ENCODE measurements at regions not wholly inside any gene's neighbourhood (a gene's known extent, or its start where the extent isn't known, plus 50 kb on each side); places are given as distances from the start of the nearest gene placed in this dataset.

- TF ChIP-seq, protein P1, sequence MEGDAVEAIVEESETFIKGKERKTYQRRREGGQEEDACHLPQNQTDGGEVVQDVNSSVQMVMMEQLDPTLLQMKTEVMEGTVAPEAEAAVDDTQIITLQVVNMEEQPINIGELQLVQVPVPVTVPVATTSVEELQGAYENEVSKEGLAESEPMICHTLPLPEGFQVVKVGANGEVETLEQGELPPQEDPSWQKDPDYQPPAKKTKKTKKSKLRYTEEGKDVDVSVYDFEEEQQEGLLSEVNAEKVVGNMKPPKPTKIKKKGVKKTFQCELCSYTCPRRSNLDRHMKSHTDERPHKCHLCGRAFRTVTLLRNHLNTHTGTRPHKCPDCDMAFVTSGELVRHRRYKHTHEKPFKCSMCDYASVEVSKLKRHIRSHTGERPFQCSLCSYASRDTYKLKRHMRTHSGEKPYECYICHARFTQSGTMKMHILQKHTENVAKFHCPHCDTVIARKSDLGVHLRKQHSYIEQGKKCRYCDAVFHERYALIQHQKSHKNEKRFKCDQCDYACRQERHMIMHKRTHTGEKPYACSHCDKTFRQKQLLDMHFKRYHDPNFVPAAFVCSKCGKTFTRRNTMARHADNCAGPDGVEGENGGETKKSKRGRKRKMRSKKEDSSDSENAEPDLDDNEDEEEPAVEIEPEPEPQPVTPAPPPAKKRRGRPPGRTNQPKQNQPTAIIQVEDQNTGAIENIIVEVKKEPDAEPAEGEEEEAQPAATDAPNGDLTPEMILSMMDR (conservative IDR thresholded peaks at IDR 0.05; ENCODE audit: low read depth, low read length): no peak
- no peak for TF ChIP-seq EZH2 (IDR thresholded peaks at IDR 0.05; ENCODE audit: borderline replicate concordance, low read depth, low read length, poor library complexity, severe bottlenecking)
Measured at GRCh38 chr2:222017252-222017850, 281.4 kb downstream of the PAX3 start.
